ENCODE measurements at regions not wholly inside any gene's neighbourhood (a gene's known extent, or its start where the extent isn't known, plus 50 kb on each side); places are given as distances from the start of the nearest gene placed in this dataset.

GRCh38 chr1:99369154-99369553 lies 104.9 kb downstream of the PLPPR4 start:
- FAIRE-seq (no peak), DNase-seq (ENCODE audit: low read depth in 1 of 2, low spot score in 2 of 2) (no peak)
- Histone ChIP-seq H3K56ac (replicated peaks; ENCODE audit: insufficient read length, low read depth, low read length) (no peak overlapping the region), H2AK5ac (ENCODE audit: low read depth, low read length) (no peak overlapping the region), H3K79me1 (ENCODE audit: low read depth, low read length) (no peaks in the 10 kb centered on the region), H3K9ac (replicated peaks in 1 of 4; ENCODE audit: extremely low read depth in 1 of 4, low read depth in 3 of 4, low read length in 3 of 4) (no peak overlapping the region), H2BK120ac (replicated peaks; ENCODE audit: low read depth, low read length) (no peak overlapping the region), H4K8ac (ENCODE audit: extremely low read depth, insufficient read depth, low read length) (no peak overlapping the region), H3K14ac (ENCODE audit: insufficient read length) (no peak overlapping the region), H3K27me3 (replicated peaks in 1 of 4; ENCODE audit: control insufficient read depth in 3 of 4, extremely low read depth in 1 of 4, insufficient read depth in 3 of 4, low read length in 3 of 4) (no peaks in the 10 kb centered on the region), H3K36me3 (ENCODE audit: control insufficient read depth in 2 of 4, insufficient read depth in 4 of 4, low read length in 3 of 4) (no peaks in the 10 kb centered on the region), H3K4me2 (ENCODE audit: insufficient read depth in 1 of 2, low read depth in 2 of 2, low read length in 2 of 2) (no peak overlapping the region), H2BK5ac (ENCODE audit: low read depth, low read length) (no peak overlapping the region), H4K20me1 (replicated peaks in 1 of 2; ENCODE audit: control insufficient read depth in 1 of 2, insufficient read depth in 2 of 2, low read length in 2 of 2) (no peaks in the 10 kb centered on the region), H3K18ac (ENCODE audit: extremely low read depth, low read length) (no peak overlapping the region), H2BK20ac (ENCODE audit: low read length) (no peak overlapping the region), H2BK15ac (ENCODE audit: low read length) (no peak overlapping the region), H3K79me2 (ENCODE audit: control insufficient read depth in 1 of 2, insufficient read depth in 2 of 2, low read length in 2 of 2) (no peaks in the 10 kb centered on the region), H3K4ac (replicated peaks; ENCODE audit: insufficient read length, low read depth, low read length) (no peak overlapping the region), H3K4me3 (ENCODE audit: extremely low read depth in 1 of 4, insufficient read depth in 2 of 4, low read depth in 3 of 4, low read length in 4 of 4) (no peak overlapping the region), H4K5ac (ENCODE audit: insufficient read length, low read depth, low read length) (no peak overlapping the region), H3K4me1 (replicated peaks in 1 of 4; ENCODE audit: control insufficient read depth in 3 of 4, insufficient read depth in 4 of 4, low read length in 3 of 4) (no peaks in the 10 kb centered on the region), H2AFZ (ENCODE audit: low read length) (no peak overlapping the region), H2BK12ac (ENCODE audit: low read depth, low read length) (no peak overlapping the region), H4K91ac (replicated peaks; ENCODE audit: insufficient read length, low read length) (no peak overlapping the region), H3K23ac (ENCODE audit: insufficient read length) (no peak overlapping the region), H3K27ac (ENCODE audit: low read depth, low read length) (no peak overlapping the region), H3K9me3 (ENCODE audit: insufficient read depth in 2 of 2, low read depth in 1 of 2, low read length in 1 of 2) (no peaks in the 10 kb centered on the region), H3K23me2 (ENCODE audit: low read depth, low read length) (no peaks in the 10 kb centered on the region)
- 51% methylated on average over 2 of the region's 2 CpGs; no CpG with 5 or more reads in 1 of the 2 experiments for WGBS, 2 experiments (ENCODE audit: extremely low coverage in 1 of 2, insufficient coverage in 1 of 2, insufficient read length in 1 of 2, insufficient replicate concordance in 2 of 2, low coverage in 1 of 2, low lambda C conversion rate in 2 of 2, missing lambda C conversion rate in 1 of 2)
- ChIA-PET CTCF (ENCODE audit: partially characterized antibody) (no interaction called here), POLR2A (ENCODE audit: partially characterized antibody) (no interaction called here)
- TF ChIP-seq EZH2 (IDR thresholded peaks at IDR 0.05; ENCODE audit: low read depth, low read length, severe bottlenecking) (no peak), MAX (IDR thresholded peaks at IDR 0.05) (no peak), HDAC2 (IDR thresholded peaks at IDR 0.05; ENCODE audit: borderline replicate concordance in 1 of 2, low read depth in 2 of 2, low read length in 2 of 2) (no peak), SUZ12 (IDR thresholded peaks at IDR 0.05; ENCODE audit: low read length) (no peak), EP300 (IDR thresholded peaks at IDR 0.05; ENCODE audit: borderline replicate concordance in 1 of 2, low read depth in 2 of 2, low read length in 2 of 2) (no peak), EGR1 (IDR thresholded peaks at IDR 0.05; ENCODE audit: borderline replicate concordance, low read depth, low read length) (no peak), TCF12 (IDR thresholded peaks at IDR 0.05; ENCODE audit: low read depth, low read length) (no peak), CTCF (IDR thresholded peaks at IDR 0.05; ENCODE audit: control extremely low read depth in 1 of 3, insufficient read depth in 1 of 3, low read depth in 1 of 3, low read length in 3 of 3) (no peak), POLR2AphosphoS5 (IDR thresholded peaks at IDR 0.05; ENCODE audit: low read depth, low read length) (no peak), MAFK (IDR thresholded peaks at IDR 0.05; ENCODE audit: low read depth, low read length) (no peak), CTBP2 (IDR thresholded peaks at IDR 0.05; ENCODE audit: borderline replicate concordance, insufficient read depth, insufficient read length, low read length) (no peak), HDAC6 (IDR thresholded peaks at IDR 0.05; ENCODE audit: low read depth, low read length) (no peak)
